Left lobe of liver (tissue), 2 donors: ENCODE measurements at regions not wholly inside any gene's neighbourhood (a gene's known extent, or its start where the extent isn't known, plus 50 kb on each side); places are given as distances from the start of the nearest gene placed in this dataset.
A peak's percentile ranks its signal among the peaks of the same experiment; 100 is the strongest.

Source experiments
- ATAC-seq: fragments of 200-7000 bp; cut with Tn5 transposase; one replicate; pipeline ENCODE4 v1.9.1; 2020; ENCODE audit warnings: mild to moderate bottlenecking, moderate library complexity
- DNase-seq: peaks from one replicate; pipeline ENCODE4 v3.0.0-alpha.2; 2020; ENCODE audit warnings: low spot score
- donor health status: DM: no; HTN: no; CAD: no; lungs with moderate emphysema.
- donor health status: DM: no; HTN: yes; CAD: no.

GRCh38 chr2:30339071-30339470, 107.7 kb downstream of the LBH start:
- ATAC-seq (no peak), DNase-seq (no peak)

- DNase-seq (no peak), ATAC-seq (no peak)
Measured at GRCh38 chr2:30341500-30342267, 105.4 kb upstream of the LCLAT1 start.

- DNase-seq (no peak), ATAC-seq (peak; percentile 71)
Measured at GRCh38 chr2:30346471-30347169, 100.4 kb upstream of the LCLAT1 start.

GRCh38 chr2:30348825-30349224, 98.2 kb upstream of the LCLAT1 start:
- DNase-seq = no peak
- no peak for ATAC-seq

GRCh38 chr2:30349691-30350090, 97.4 kb upstream of the LCLAT1 start:
- ATAC-seq (no peak), DNase-seq (no peak)

GRCh38 chr2:30351116-30351515, 95.9 kb upstream of the LCLAT1 start:
- DNase-seq (no peak), ATAC-seq (peak; percentile 68)

- no peak for DNase-seq
- no peak for ATAC-seq
Measured at GRCh38 chr2:30351949-30352348, 95.1 kb upstream of the LCLAT1 start.

GRCh38 chr2:30354150-30354549, 92.9 kb upstream of the LCLAT1 start:
- ATAC-seq (no peak), DNase-seq (no peak)

GRCh38 chr2:30354621-30355020, 92.4 kb upstream of the LCLAT1 start:
- ATAC-seq = no peak

GRCh38 chr2:30355306-30355705, 91.7 kb upstream of the LCLAT1 start:
- no peak for DNase-seq
- ATAC-seq = no peak

More at GRCh38 chr2:30354621-30355020, 92.4 kb upstream of the LCLAT1 start:
- DNase-seq = no peak

- DNase-seq = no peak
- ATAC-seq = no peak
Measured at GRCh38 chr2:30356071-30356470, 91.0 kb upstream of the LCLAT1 start.

GRCh38 chr2:30356776-30357175, 90.3 kb upstream of the LCLAT1 start:
- DNase-seq (no peak), ATAC-seq (no peak)

GRCh38 chr2:30358351-30358750, 88.7 kb upstream of the LCLAT1 start:
- ATAC-seq (no peak), DNase-seq (no peak)

- no peak for DNase-seq
- ATAC-seq = no peak
Measured at GRCh38 chr2:30358842-30359241, 88.2 kb upstream of the LCLAT1 start.

GRCh38 chr2:30359644-30360167, 87.3 kb upstream of the LCLAT1 start:
- ATAC-seq (peak; percentile 69), DNase-seq (peak; percentile 48)

GRCh38 chr2:30361751-30362394, 85.2 kb upstream of the LCLAT1 start:
- ATAC-seq (no peak), DNase-seq (no peak)

GRCh38 chr2:30362468-30363081, 84.5 kb upstream of the LCLAT1 start:
- ATAC-seq (no peak), DNase-seq (no peak)

GRCh38 chr2:30363406-30363805, 83.6 kb upstream of the LCLAT1 start:
- ATAC-seq = no peak
- DNase-seq = no peak

- DNase-seq = no peak
Measured at GRCh38 chr2:30365201-30365600, 81.8 kb upstream of the LCLAT1 start.

GRCh38 chr2:30366199-30366691, 80.8 kb upstream of the LCLAT1 start:
- DNase-seq (no peak), ATAC-seq (peak; percentile 47)

More at GRCh38 chr2:30365201-30365600, 81.8 kb upstream of the LCLAT1 start:
- no peak for ATAC-seq
